ENCODE measurements at regions not wholly inside any gene's neighbourhood (a gene's known extent, or its start where the extent isn't known, plus 50 kb on each side); places are given as distances from the start of the nearest gene placed in this dataset.

- DNase-seq (ENCODE audit: low spot score): no peak
Measured at GRCh38 chr13:102933523-102933922, 87.7 kb downstream of the ERCC5 start.

DNA sequence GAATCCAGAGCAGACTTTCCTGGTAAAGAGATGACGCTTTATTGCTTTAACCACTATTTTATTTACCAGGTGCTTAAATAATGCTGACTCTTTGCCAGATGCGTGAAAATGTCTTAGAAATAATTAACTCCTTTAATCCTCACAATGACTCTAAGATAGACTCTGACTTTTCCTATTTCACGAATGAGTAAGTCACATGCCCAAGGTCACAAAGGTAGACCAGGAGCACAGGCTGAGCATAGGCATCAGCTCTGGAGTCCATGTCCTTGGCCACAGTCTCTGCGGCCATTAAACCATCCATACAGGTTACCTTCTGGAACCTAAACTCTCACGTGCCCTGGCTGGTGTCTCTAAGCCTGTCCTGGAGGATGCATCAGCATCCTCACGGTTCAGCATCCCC, 87.3 kb downstream of the ERCC5 start:
- DNase-seq (ENCODE audit: low spot score): no peak

GRCh38 chr13:102932331-102932730, 86.5 kb downstream of the ERCC5 start:
- no peak for DNase-seq (ENCODE audit: low spot score)

DNA sequence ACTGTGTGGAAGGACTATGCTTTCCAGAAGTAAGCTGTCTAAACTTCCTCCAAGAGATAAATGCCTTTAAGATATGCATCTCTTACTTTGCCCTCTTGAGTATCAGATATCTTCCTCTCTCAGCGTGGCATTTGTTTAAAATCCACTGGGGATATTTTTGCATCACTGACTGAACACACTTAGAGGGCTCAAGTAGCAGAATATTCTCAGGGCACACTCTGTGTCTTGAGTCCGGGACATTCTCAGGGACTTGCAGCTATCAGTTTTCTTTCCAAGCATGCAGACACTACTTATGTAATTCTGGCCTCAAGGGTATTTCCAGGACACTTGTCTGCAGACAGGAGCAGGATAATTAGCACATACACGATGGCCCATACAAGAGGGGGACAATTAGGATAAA, 84.7 kb downstream of the ERCC5 start:
- no peak for DNase-seq (ENCODE audit: low spot score)

DNA sequence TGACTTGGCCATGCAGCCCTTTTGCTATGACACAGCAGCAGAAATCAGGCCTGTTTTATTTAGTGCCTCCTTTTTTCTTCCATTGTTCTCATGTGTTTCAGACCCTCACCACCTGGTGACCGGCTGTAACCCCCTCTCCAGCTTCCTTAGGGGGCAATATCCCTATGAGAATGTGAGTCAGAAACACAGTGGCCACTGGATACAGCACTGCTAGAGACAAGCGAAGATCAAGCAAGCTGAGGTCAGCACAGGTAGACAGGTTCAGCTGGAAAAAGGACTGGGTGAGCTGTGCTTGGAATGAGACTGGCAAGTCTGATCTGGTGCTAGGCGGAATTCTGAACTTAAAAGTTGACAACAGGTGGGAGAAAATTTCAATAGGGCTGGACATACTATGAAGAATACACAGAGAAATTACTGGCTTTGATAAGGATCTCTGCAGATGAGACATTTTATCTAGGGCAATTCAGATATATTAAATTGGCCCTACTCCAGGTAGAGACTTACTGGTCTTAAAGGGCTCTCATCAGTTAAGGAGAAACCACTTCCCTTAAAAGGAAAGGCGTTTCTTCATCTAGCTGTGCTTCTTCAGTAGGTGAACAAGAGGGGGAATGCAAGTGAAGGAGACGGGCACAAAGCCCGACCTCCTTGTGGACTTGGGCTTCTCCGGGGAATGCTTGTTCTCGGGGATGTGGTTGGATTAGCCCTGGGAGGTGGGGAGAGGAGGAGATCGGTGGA, 83.3 kb downstream of the ERCC5 start:
- no peak for DNase-seq (ENCODE audit: low spot score)

Measured in D341Med (cell line).